Activated naive CD8-positive, alpha-beta T cell treated with anti-CD3 and anti-CD28 coated beads, Interleukin-2, amount 10 ng/mL, durations not matched to agents 7 days and 5 days (primary cell): ENCODE measurements at regions not wholly inside any gene's neighbourhood (a gene's known extent, or its start where the extent isn't known, plus 50 kb on each side); places are given as distances from the start of the nearest gene placed in this dataset.
"Not testable (repeated sequence)": the region's sequence is repeated elsewhere in the genome, so short reads cannot be mapped to it uniquely, and the experiment has no call there.

Source experiments
- ATAC-seq: fragments of 150-1000 bp; cut with Tn5 transposase; one replicate; pipeline ENCODE4 v1.10.0; 2021; ENCODE audit warnings: low read depth, moderate library complexity
- POLR2A ChIA-PET: fragments of 350-600 bp; sonication (Branson Sonifier 250); formaldehyde crosslinking; loops from one replicate; lab custom pipeline; 2021; ENCODE audit warnings: antibody characterized with exemption; lab: Charles Lee
- DNase-seq: peaks from one replicate; pipeline ENCODE4 v3.0.0; 2021
- H3K27ac Mint-ChIP-seq: one replicate; pipeline ENCODE4 v1.8.0; 2022; ENCODE audit warnings: mild to moderate bottlenecking, mixed read lengths
- H3K27me3 Mint-ChIP-seq: one replicate; pipeline ENCODE4 v1.8.0; 2022; ENCODE audit warnings: mild to moderate bottlenecking, moderate library complexity, mixed read lengths
- H3K36me3 Mint-ChIP-seq: one replicate; pipeline ENCODE4 v1.8.0; 2021; ENCODE audit warnings: mild to moderate bottlenecking, mixed read lengths
- H3K4me1 Mint-ChIP-seq: one replicate; pipeline ENCODE4 v1.8.0; 2021; ENCODE audit warnings: mixed read lengths
- H3K4me3 Mint-ChIP-seq: one replicate; pipeline ENCODE4 v1.8.0; 2022; ENCODE audit warnings: mild to moderate bottlenecking, moderate library complexity, mixed read lengths
- H3K9me3 Mint-ChIP-seq: one replicate; pipeline ENCODE4 v1.8.0; 2021; ENCODE audit warnings: mixed read lengths

DNA sequence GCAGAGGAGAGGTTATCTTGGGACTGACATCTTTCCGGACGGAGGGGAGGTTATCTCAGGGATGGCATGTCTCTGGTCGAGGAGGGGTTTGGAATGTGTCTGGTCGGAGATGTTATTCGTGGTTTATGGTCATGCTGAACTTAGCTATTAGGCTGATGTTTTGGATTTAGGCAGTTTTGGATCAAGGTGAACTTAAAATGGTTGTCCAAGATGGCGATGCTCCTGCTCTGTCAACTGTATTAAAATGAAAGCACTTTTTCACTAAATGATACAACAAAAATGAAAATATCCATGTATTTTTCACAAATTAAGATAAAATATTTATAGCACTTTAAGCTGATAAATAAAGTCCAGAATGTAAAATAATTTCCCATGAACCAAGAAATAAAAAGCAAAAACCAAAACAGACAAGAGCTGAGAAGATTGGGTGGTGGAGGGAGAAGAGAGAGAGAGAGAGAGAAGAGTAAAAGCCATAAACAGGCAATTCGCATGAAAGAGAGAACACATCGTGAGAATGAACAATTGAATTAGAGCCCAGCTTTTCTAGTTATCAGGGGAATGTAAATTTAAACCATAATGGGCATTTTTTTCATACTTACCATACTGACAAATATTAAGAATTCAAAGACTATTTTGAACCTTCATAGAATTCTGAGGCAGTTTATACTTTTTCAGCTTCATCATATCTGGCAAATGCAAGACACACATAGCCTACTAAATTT is 2236.0 kb upstream of the AGA start:
- H3K4me3 Mint-ChIP-seq: no peak overlapping the region
- ATAC-seq (no peak), DNase-seq (no peak)
- no peaks in the 10 kb centered on the region for H3K4me1 Mint-ChIP-seq
- POLR2A ChIA-PET: no interaction called here
- H3K27ac Mint-ChIP-seq: no peak overlapping the region
- peaks cover 13% of the 10 kb centered on the region for H3K9me3 Mint-ChIP-seq
- H3K36me3 Mint-ChIP-seq: no peaks in the 10 kb centered on the region
- H3K27me3 Mint-ChIP-seq: no peaks in the 10 kb centered on the region

DNA sequence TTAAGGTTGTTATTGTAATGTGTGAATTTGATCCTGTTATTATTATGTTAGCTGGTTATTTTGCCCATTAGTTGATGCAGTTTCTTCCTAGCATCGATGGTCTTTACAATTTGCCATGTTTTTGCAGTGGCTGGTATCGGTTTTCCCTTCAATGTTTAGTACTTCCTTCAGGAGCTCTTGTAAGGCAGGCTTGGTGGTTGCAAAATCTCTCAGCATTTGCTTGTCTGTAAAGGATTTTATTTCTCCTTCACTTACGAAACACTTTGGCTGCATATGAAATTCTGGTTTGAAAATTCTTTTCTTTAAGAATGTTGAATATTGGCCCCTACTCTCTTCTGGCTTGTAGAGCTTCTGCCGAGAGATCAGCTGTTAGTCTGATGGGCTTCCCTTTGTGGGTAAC is 2241.4 kb upstream of the AGA start:
- ATAC-seq, POLR2A ChIA-PET, H3K4me1 Mint-ChIP-seq, H3K4me3 Mint-ChIP-seq, DNase-seq, H3K27ac Mint-ChIP-seq, H3K27me3 Mint-ChIP-seq, H3K36me3 Mint-ChIP-seq, H3K9me3 Mint-ChIP-seq: not testable (repeated sequence)

DNA sequence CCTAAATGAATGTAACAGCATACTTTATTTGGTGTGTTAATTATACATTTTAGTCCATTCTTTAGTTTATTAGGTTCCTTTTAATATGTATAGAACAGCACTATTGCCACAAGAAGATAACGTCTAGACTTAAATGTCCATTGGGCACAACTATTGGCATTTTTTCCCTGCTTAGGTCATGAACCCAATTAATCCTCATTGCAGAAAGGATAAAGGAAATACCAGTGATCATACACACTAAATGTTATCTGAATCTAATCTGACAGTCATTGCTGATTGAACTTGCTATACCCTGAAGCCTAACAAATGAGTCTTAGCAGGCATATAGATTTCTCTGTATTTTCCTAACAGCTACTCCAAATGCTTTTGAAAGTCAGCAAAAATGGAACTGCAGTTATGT is 2250.0 kb upstream of the AGA start:
- Mint-ChIP-seq H3K27me3 (no peaks in the 10 kb centered on the region), H3K27ac (no peak overlapping the region), H3K36me3 (no peaks in the 10 kb centered on the region), H3K4me1 (no peaks in the 10 kb centered on the region), H3K9me3 (peaks cover 3% of the 10 kb centered on the region), H3K4me3 (no peak overlapping the region)
- POLR2A ChIA-PET: no interaction called here
- ATAC-seq: no peak
- DNase-seq: no peak

DNA sequence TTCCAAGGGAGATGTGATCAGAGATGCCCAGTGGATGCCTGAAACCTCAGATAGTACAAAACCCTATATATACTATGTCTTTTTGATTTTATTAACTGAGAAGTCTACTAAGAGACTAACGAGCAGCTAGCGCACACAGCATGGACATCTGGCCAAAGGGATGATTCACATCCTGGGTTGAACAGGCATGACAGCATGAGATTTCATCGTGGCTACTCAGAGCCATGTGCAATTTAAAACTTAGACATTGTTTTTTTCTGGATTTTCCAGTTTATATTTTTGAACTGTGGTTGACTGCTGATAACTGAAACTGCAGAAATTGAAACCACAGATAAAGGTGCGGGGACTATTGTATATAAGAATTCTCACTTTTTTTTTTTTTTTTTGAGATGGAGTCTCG is 2252.9 kb upstream of the AGA start:
- Mint-ChIP-seq H3K9me3 (peaks cover 3% of the 10 kb centered on the region), H3K36me3 (no peaks in the 10 kb centered on the region), H3K4me1 (no peaks in the 10 kb centered on the region), H3K27ac (no peak overlapping the region), H3K4me3 (no peak overlapping the region), H3K27me3 (no peaks in the 10 kb centered on the region)
- DNase-seq (no peak), ATAC-seq (no peak)
- POLR2A ChIA-PET: no interaction called here

DNA sequence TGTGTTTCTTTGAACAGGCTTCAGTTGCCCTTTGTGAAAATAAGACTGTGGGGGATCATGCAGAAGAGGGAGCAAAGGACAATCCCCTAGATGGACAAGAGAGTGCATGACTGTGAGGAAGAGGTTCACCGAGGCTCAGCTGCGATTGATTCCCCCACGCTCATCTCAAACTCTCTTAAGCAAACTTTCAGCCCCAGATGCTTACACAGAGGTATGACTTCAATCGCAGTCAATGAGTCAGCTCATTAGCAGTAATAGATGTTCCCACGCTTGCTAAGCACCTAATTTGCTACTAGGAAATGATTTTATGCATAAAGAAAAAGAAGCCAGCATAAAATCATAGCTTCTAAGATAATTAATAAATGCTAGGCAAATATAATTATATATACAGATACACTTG is 2256.1 kb upstream of the AGA start:
- H3K4me1 Mint-ChIP-seq: no peaks in the 10 kb centered on the region
- no peak for ATAC-seq

DNA sequence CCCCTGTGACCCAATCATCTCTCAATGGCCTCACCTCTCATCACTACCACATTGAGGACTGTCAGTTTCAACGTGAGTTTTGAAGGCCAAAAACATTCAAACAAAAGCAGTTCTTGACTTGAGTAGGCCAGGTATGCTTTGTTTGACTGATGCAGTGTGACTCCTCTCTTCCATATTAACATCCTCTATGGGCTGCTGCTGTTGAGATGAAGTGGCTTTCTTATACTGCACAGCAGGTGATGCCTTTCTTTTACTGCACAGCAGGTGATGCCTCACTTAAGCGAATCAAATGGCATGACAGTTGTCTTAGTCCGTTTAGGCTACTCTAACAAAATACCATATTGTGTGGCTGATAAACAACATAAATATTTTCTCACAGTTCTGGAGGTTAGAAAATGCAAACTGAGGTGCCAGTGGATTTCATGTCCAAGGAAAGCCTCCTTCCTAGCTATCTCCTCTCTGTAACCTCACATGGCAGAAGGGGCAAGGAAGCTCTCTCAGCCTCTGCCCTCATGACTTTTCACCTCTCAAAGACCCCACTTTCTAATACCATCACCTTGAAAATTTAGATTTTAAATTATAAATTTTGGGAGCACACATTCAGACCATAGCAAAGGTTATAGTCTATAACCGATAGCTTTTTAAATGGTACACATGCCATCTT is 2267.9 kb upstream of the AGA start:
- POLR2A ChIA-PET: no interaction called here
- no peak overlapping the region for H3K4me3 Mint-ChIP-seq
- no peaks in the 10 kb centered on the region for H3K27me3 Mint-ChIP-seq
- no peaks in the 10 kb centered on the region for H3K4me1 Mint-ChIP-seq
- no peaks in the 10 kb centered on the region for H3K36me3 Mint-ChIP-seq
- no peaks in the 10 kb centered on the region for H3K9me3 Mint-ChIP-seq
- ATAC-seq: no peak
- no peak for DNase-seq
- H3K27ac Mint-ChIP-seq: no peak overlapping the region

More for the DNA sequence above, 2256.1 kb upstream of the AGA start:
- Mint-ChIP-seq H3K27me3 (no peaks in the 10 kb centered on the region), H3K4me3 (no peak overlapping the region), H3K36me3 (no peaks in the 10 kb centered on the region), H3K27ac (no peak overlapping the region), H3K9me3 (peaks cover 3% of the 10 kb centered on the region)
- POLR2A ChIA-PET: no interaction called here
- DNase-seq: no peak

DNA sequence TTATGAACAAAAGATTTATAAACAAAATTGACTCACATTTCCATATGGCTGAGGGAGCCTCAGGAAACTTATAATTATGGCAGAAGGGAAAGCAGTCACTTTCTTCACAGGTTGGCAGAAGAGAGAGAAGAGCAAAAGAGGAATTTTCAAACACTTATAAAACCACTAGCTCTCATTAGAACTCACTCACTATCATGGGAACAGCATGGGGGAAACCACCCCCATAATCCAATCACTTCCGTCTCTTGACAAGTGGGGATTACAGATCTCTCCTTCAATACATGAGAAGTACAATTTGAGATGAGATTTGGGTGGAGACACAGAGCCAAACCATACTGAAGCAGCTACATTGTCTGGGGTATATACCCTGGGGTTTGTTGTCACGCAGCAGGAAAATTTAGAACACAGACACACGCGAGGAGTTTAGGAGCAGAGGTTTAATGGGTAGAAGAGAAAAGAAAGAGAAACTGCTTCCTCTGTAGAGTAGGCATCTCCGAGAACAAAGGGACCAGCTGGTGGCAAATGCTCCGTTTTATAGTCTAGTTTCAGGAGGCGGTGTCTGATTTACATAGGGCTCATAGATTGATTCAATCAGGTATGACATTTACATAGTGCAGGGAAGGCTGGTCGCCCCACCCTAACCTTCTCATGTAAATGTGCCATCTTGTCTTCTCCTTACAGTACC is 2277.7 kb upstream of the AGA start:
- POLR2A ChIA-PET: no interaction called here
- H3K27ac Mint-ChIP-seq: no peak overlapping the region
- H3K36me3 Mint-ChIP-seq: no peaks in the 10 kb centered on the region
- H3K27me3 Mint-ChIP-seq: no peaks in the 10 kb centered on the region
- no peak for DNase-seq
- ATAC-seq: no peak
- no peaks in the 10 kb centered on the region for H3K4me1 Mint-ChIP-seq
- no peak overlapping the region for H3K4me3 Mint-ChIP-seq
- H3K9me3 Mint-ChIP-seq: peaks cover 3% of the 10 kb centered on the region

DNA sequence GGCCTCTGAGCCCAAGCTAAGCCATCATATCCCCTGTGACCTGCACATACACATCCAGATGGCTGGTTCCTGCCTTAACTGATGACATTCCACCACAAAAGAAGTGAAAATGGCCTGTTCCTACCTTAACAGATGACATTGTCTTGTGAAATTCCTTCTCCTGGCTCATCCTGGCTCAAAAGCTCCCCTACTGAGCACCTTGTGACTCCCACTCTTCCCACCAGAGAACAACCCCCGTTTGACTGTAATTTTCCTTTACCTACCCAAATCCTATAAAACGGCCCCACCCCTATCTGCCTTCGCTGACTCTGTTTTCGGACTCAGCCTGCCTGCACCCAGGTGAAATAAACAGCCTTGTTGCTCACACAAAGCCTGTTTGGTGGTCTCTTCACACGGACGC is 2284.3 kb upstream of the AGA start:
- H3K4me1 Mint-ChIP-seq, H3K9me3 Mint-ChIP-seq, H3K27ac Mint-ChIP-seq, DNase-seq, H3K27me3 Mint-ChIP-seq, H3K4me3 Mint-ChIP-seq, ATAC-seq, H3K36me3 Mint-ChIP-seq, POLR2A ChIA-PET: not testable (repeated sequence)

DNA sequence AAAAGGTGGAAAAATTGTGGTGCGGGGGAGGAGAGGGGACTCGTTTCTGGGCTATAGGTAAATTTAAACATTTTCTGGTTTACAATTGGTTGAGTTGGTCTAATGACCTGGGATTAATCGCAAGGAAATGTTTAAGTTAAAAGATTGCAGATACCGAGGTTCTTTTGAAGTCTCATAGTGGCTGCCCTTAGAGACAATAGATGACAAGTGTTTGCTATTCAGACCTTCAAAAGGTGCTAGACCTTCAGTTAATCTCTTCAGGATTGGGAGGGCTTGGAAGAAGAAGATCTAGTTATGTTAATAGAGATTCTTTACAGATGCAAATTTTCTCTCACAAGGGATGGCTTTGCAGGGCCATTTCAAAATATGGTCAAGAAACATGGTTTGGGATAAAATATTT is 2286.1 kb upstream of the AGA start:
- Mint-ChIP-seq H3K27ac (no peak overlapping the region), H3K36me3 (no peaks in the 10 kb centered on the region), H3K27me3 (no peaks in the 10 kb centered on the region), H3K4me3 (no peak overlapping the region), H3K9me3 (no peaks in the 10 kb centered on the region), H3K4me1 (no peaks in the 10 kb centered on the region)
- no peak for DNase-seq
- POLR2A ChIA-PET: no interaction called here
- ATAC-seq: no peak

DNA sequence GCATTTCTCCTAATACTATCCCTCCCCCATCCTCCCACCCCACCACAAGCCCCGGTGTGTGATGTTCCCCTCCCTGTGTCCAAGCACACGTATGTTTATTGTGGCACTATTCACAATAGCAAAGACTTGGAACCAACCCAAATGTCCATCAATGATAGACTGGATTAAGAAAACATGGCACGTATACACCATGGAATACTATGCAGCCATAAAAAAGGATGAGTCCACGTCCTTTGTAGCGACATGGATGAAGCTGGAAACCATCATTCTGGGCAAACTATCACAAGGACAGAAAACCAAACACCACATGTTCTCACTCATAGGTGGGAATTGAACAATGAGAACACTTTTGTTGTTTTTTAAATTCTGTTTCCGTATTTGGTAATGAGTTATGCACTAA is 2294.6 kb upstream of the AGA start:
- DNase-seq, H3K4me3 Mint-ChIP-seq, ATAC-seq, H3K4me1 Mint-ChIP-seq, H3K27me3 Mint-ChIP-seq, H3K27ac Mint-ChIP-seq, POLR2A ChIA-PET, H3K9me3 Mint-ChIP-seq, H3K36me3 Mint-ChIP-seq: not testable (repeated sequence)

DNA sequence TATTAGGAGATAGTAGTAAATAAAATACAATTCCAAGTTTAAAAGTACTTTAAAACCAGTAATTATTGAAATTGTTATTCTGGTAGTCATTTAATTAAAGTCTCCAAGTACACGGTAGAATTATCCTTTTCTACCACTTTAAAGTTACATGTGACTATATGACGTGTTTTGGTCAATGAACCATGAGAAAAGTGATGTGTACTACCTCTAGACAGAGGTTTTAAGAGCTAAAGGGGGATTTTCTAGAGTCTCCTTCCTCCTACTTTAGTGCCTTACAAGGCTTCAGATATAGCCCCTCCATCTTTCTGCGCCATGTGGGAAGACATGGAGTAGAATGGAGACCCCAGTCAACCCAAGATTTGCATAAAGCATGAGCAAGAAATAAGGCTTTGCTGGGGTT is 2296.6 kb upstream of the AGA start:
- no peak for DNase-seq
- POLR2A ChIA-PET: no interaction called here
- no peaks in the 10 kb centered on the region for H3K4me1 Mint-ChIP-seq
- peaks cover 2% of the 10 kb centered on the region for H3K9me3 Mint-ChIP-seq
- H3K27me3 Mint-ChIP-seq: no peaks in the 10 kb centered on the region
- no peak for ATAC-seq
- no peaks in the 10 kb centered on the region for H3K36me3 Mint-ChIP-seq
- no peak overlapping the region for H3K27ac Mint-ChIP-seq
- no peak overlapping the region for H3K4me3 Mint-ChIP-seq

DNA sequence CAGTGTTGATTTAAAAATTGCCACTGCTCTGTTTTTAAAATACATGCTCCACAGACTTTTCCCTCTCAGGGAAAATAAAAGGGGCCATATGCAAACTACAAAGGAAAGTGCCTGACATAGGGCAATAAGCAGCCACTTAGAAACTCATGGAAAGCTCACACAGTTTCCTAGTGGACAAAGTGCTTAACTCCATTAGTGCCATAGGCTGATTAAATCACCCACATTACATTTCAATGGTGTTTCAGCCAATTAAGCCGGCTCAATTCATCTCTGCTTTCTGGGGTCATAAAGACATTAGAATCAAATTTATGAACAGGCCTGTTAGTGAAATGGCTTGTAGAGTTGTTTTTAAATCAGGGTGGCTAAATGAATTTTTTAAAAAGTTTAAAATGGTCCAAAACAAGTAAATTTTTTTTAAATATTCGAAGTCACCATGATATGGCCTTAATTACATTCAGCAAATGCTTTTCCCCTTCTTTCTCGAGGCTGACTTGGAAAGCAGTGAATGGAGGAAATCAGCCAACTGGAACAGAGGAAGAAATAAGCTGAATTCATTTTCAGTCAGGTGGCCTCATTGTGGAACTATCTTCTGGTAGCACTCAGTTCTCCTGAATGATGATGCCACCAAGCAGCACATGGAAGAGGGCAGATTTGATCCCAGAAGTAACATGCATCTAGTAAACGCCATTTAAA is 2305.1 kb upstream of the AGA start:
- H3K27me3 Mint-ChIP-seq: no peaks in the 10 kb centered on the region
- ATAC-seq: no peak
- DNase-seq: no peak
- no peaks in the 10 kb centered on the region for H3K36me3 Mint-ChIP-seq
- no peaks in the 10 kb centered on the region for H3K4me1 Mint-ChIP-seq
- peaks cover 2% of the 10 kb centered on the region for H3K9me3 Mint-ChIP-seq
- no peak overlapping the region for H3K27ac Mint-ChIP-seq
- H3K4me3 Mint-ChIP-seq: no peak overlapping the region
- POLR2A ChIA-PET: no interaction called here

DNA sequence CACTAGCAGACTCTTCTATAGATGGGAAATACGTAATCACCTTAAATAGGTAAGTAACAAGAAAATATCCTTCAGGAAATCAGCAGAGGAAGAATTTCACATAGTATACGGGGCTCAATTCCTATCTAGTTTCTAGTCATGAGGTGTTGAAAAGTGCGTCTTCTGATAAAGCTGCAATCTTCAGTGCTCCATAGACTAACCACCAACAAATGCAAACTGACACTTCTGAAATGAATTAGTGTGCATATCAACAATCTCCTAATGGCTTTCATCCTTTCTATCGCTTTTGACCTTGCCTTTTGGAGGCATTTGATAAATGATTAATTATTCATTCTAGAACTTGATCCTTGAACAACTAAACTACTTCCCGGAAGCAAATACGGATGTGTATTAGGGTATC is 2306.6 kb upstream of the AGA start:
- DNase-seq: no peak
- no peaks in the 10 kb centered on the region for H3K27me3 Mint-ChIP-seq
- ATAC-seq: no peak
- H3K27ac Mint-ChIP-seq: no peak overlapping the region
- H3K4me1 Mint-ChIP-seq: no peaks in the 10 kb centered on the region
- POLR2A ChIA-PET: no interaction called here
- peaks cover 2% of the 10 kb centered on the region for H3K9me3 Mint-ChIP-seq
- H3K4me3 Mint-ChIP-seq: no peak overlapping the region
- H3K36me3 Mint-ChIP-seq: no peaks in the 10 kb centered on the region
